K562 (cell line): ENCODE measurements at regions not wholly inside any gene's neighbourhood (a gene's known extent, or its start where the extent isn't known, plus 50 kb on each side); places are given as distances from the start of the nearest gene placed in this dataset.

ENCODE experiments used
- ATAC-seq: fragments of 200-7000 bp; cut with Tn5 transposase; 3 replicates; pipeline ENCODE4 v1.9.1; 2020; ENCODE audit warnings: moderate library complexity
- BruUV-seq: library from RNA; stranded (reverse); fragments of 400-500 nt; replicated peaks from 2 replicates; lab custom pipeline; 2021; lab: Mats Ljungman, UMichigan
- CTCF ChIA-PET: fragments of 300-600 bp; formaldehyde crosslinking; extraction: SDS; loops from one replicate; lab custom pipeline; 2021; ENCODE audit warnings: low intra/inter-chr PET ratio; lab: Yijun Ruan, JAX
- POLR2A ChIA-PET: fragments of 300-600, 350-650 bp; sonication (Branson Sonifier 250); formaldehyde crosslinking; extraction: SDS; loops from one replicate; lab custom pipeline; 2021; ENCODE audit warnings: antibody characterized with exemption, inconsistent platforms; lab: Yijun Ruan, JAX
- DNase-seq, 4 experiments: peaks; one replicate each; pipeline versions ENCODE4 v3.0.0 to v3.0.0-alpha.2; 2011 to 2018; ENCODE audit warnings: low spot score in 3 of 4, mixed read lengths in 3 of 4; ENCODE audit errors: extremely low read depth in 1 of 4
- FAIRE-seq: peaks from 2 replicates; lab custom pipeline; 2011; peaks lifted over from hg19 to GRCh38; lab: Jason Lieb, UNC
- H2AFZ ChIP-seq: 2 replicates; pipeline ENCODE4 v1.6.0; 2011; ENCODE audit warnings: low read depth, low read length, control low read depth, inconsistent platforms
- H3K27ac ChIP-seq: fragments of 200-600 bp; 3 replicates; pipeline ENCODE4 v1.8.0; 2011; ENCODE audit warnings: low read depth, mild to moderate bottlenecking, control low read depth, inconsistent platforms, low read length, moderate library complexity, mixed read lengths; ENCODE audit errors: extremely low read depth
- H3K27me3 ChIP-seq, 2 experiments: fragments of 300-600 bp in 1 of 2; 2 replicates in 1 of 2; 3 replicates in 1 of 2; pipeline versions ENCODE4 v1.6.0 to v1.8.0; 2011; ENCODE audit warnings: inconsistent platforms in 2 of 2, low read length in 2 of 2, mild to moderate bottlenecking in 1 of 2, mixed read lengths in 1 of 2, moderate library complexity in 1 of 2; ENCODE audit not compliant: control insufficient read depth in 2 of 2, insufficient read depth in 2 of 2
- H3K36me3 ChIP-seq: fragments of 300-600 bp; 3 replicates; pipeline ENCODE4 v1.8.0; 2011; ENCODE audit warnings: mild to moderate bottlenecking, low read length, inconsistent platforms; ENCODE audit not compliant: control insufficient read depth, insufficient read depth
- H3K4me1 ChIP-seq, 2 experiments: fragments of 200-600 bp in 1 of 2; replicated peaks in 1 of 2; 2 replicates in 1 of 2; 3 replicates in 1 of 2; pipeline versions ENCODE4 v1.5.1 to v1.8.0; 2011; ENCODE audit warnings: inconsistent platforms in 2 of 2, low read length in 2 of 2, mild to moderate bottlenecking in 1 of 2, mixed read lengths in 1 of 2, moderate library complexity in 1 of 2; ENCODE audit not compliant: control insufficient read depth in 2 of 2, insufficient read depth in 2 of 2
- H3K4me2 ChIP-seq: 2 replicates; pipeline ENCODE4 v1.6.1; 2011; ENCODE audit warnings: low read length, control low read depth, inconsistent platforms, mixed read lengths; ENCODE audit not compliant: insufficient read depth
- H3K4me3 ChIP-seq: fragments of 200-600 bp; sonication (generic), shearing (Covaris generic); 2 replicates; pipeline ENCODE4 v1.5.1; 2016; ENCODE audit warnings: control low read depth, inconsistent platforms
- H3K79me2 ChIP-seq: fragments of 200-600 bp; 3 replicates; pipeline ENCODE4 v1.8.0; 2011; ENCODE audit warnings: low read length, inconsistent platforms; ENCODE audit not compliant: control insufficient read depth, insufficient read depth
- H3K9ac ChIP-seq, 2 experiments: 2 replicates each; pipeline versions ENCODE4 v1.6.0 to v1.6.1; 2011; ENCODE audit warnings: low read depth in 2 of 2, low read length in 2 of 2, control low read depth in 1 of 2, inconsistent platforms in 1 of 2, mild to moderate bottlenecking in 1 of 2, mixed read lengths in 1 of 2; ENCODE audit not compliant: insufficient read depth in 1 of 2
- H3K9me1 ChIP-seq: one replicate; pipeline ENCODE4 v1.6.0; 2011; ENCODE audit warnings: inconsistent platforms, mild to moderate bottlenecking, low read length, moderate library complexity; ENCODE audit not compliant: control insufficient read depth, insufficient read depth
- H3K9me3 ChIP-seq: replicated peaks from 2 replicates; pipeline ENCODE4 v1.5.1; 2011; ENCODE audit warnings: low read depth, low read length, inconsistent platforms; ENCODE audit not compliant: control insufficient read depth, insufficient read depth
- H4K20me1 ChIP-seq: replicated peaks from 2 replicates; pipeline ENCODE4 v1.6.1; 2011; ENCODE audit warnings: low read length, inconsistent platforms, mixed read lengths; ENCODE audit not compliant: control insufficient read depth, insufficient read depth
- CREB3 ChIP-seq: fragments of 450-650 bp; conservative IDR thresholded peaks from 2 replicates; pipeline ENCODE4 v1.6.1; 2016; ENCODE audit warnings: missing genetic modification characterization, low read depth, mild to moderate bottlenecking, missing compliant biosample characterization, moderate library complexity
- DACH1 ChIP-seq: fragments of 450-650 bp; IDR thresholded peaks from 2 replicates; pipeline ENCODE4 v1.6.1; 2018; ENCODE audit not compliant: partially characterized antibody
- ERF ChIP-seq: fragments of 450-650 bp; formaldehyde crosslinking; IDR thresholded peaks from 2 replicates; pipeline ENCODE4 v1.4.0; 2020; ENCODE audit warnings: mild to moderate bottlenecking, mixed read lengths
- EZH2 ChIP-seq: IDR thresholded peaks from 2 replicates; pipeline ENCODE4 v1.6.1; 2012; ENCODE audit warnings: low read depth, mild to moderate bottlenecking, inconsistent platforms, low read length, borderline replicate concordance
- MXI1 ChIP-seq: IDR thresholded peaks from 2 replicates; pipeline ENCODE4 v1.6.1; 2011; ENCODE audit warnings: low read depth, mild to moderate bottlenecking, improper control_type of control experiment, low read length
- MYNN ChIP-seq, 2 experiments: sonication (generic); formaldehyde crosslinking in 1 of 2; IDR thresholded peaks; 2 replicates each; pipeline versions ENCODE4 v1.5.0 to v1.6.1; 2016 to 2020; ENCODE audit warnings: antibody characterized with exemption in 1 of 2, missing genetic modification reagents in 1 of 2
- SRF ChIP-seq, 2 experiments: fragments of 250-450, 450-650 bp in 1 of 2; sonication (Bioruptor Pico) in 1 of 2; sonication (generic) in 1 of 2; formaldehyde crosslinking; IDR thresholded peaks; 2 replicates each; pipeline versions ENCODE4 v1.5.0 to v1.5.1; 2020 to 2022; ENCODE audit warnings: mild to moderate bottlenecking in 1 of 2, missing genetic modification reagents in 1 of 2
- ZNF212 ChIP-seq: fragments of 450-650 bp; formaldehyde crosslinking; IDR thresholded peaks from 2 replicates; pipeline ENCODE4 v1.4.0; 2020; ENCODE audit warnings: mild to moderate bottlenecking
- ZNF830 ChIP-seq: fragments of 250-450 bp; sonication (Bioruptor Pico); IDR thresholded peaks from 2 replicates; pipeline ENCODE4 v1.5.0; 2021; ENCODE audit warnings: mild to moderate bottlenecking
- WGBS: fragments of 100-300 bp; shearing (Covaris generic); methylation state at CpG from one replicate; pipeline ENCODE4 v1.1.6; 2016; ENCODE audit warnings: low coverage, mixed read lengths; ENCODE audit not compliant: insufficient coverage; ENCODE audit errors: missing lambda C conversion rate; 5-methylcytosine and 5-hydroxymethylcytosine counted together
- in situ Hi-C: fragments of 300-500 bp; cut with MboI; formaldehyde crosslinking; loops from 4 replicates; pipeline ENCODE4 v1.15.0; 2018; ENCODE audit warnings: inconsistent platforms, mixed read lengths
- intact Hi-C: fragments of 100-400 bp; cut with micrococcal nuclease; formaldehyde crosslinking; loops from 2 replicates; pipeline ENCODE4 v1.14.2; 2022
- TF ChIP-seq, protein P1 (sequence below): fragments of 250-450 bp; sonication (Bioruptor Pico); IDR thresholded peaks from 2 replicates; pipeline ENCODE4 v1.6.1; 2021; ENCODE audit warnings: mild to moderate bottlenecking
- TF ChIP-seq, protein P2 (sequence below): fragments of 200-600 bp; sonication (generic); IDR thresholded peaks from one replicate; pipeline ENCODE4 v1.6.1; 2012; ENCODE audit warnings: mild to moderate bottlenecking, low read depth, low read length, inconsistent platforms

GRCh38 chr9:129542741-129543140 lies 78.2 kb downstream of the C9orf50 start:
- H3K9me1 ChIP-seq, result no peaks in the 10 kb centered on the region
- no peak for FAIRE-seq
- CTCF ChIA-PET, result no interaction called here
- H3K27me3 ChIP-seq, result peaks cover 8 to 18% of the 10 kb centered on the region in 2 experiments; a peak in 3 of 5 replicates
- H3K9me3 ChIP-seq, result peaks cover 6% of the 10 kb centered on the region; the same call in 1 of the 2 replicates
- no peak overlapping the region for H3K27ac ChIP-seq
- H3K9ac ChIP-seq, result no peak overlapping the region
- POLR2A ChIA-PET, result no interaction called here
- peaks cover 0 to 3% of the 10 kb centered on the region in 2 experiments; a peak in 2 of 5 replicates for H3K4me1 ChIP-seq
- no peaks in the 10 kb centered on the region for H3K79me2 ChIP-seq
- H4K20me1 ChIP-seq, result no peaks in the 10 kb centered on the region
- intact Hi-C loops (no loop called here), in situ Hi-C loops (no loop called here)
- no TSS peak for BruUV-seq
- H2AFZ ChIP-seq, result no peak overlapping the region
- DNase-seq, result no peak
- no peak for ATAC-seq
- 9% methylated on average over 4 of the region's 4 CpGs for WGBS
- no peak overlapping the region for H3K4me3 ChIP-seq
- H3K4me2 ChIP-seq, result no peak overlapping the region
- H3K36me3 ChIP-seq, result no peaks in the 10 kb centered on the region
- TF ChIP-seq ZNF830 (CRISPR knock-in tag) (no peak), DACH1 (no peak), SRF (CRISPR knock-in tag; IDR thresholded peaks at IDR 0.05) (no peak), ZNF212 (CRISPR knock-in tag) (no peak), EZH2 (no peak), ERF (CRISPR knock-in tag) (no peak), CREB3 (tag) (no peak), MYNN (IDR thresholded peaks at IDR 0.05) (no peak), MYNN (CRISPR knock-in tag; IDR thresholded peaks at IDR 0.05) (no peak), MXI1 (no peak)
- TF ChIP-seq, protein P1, sequence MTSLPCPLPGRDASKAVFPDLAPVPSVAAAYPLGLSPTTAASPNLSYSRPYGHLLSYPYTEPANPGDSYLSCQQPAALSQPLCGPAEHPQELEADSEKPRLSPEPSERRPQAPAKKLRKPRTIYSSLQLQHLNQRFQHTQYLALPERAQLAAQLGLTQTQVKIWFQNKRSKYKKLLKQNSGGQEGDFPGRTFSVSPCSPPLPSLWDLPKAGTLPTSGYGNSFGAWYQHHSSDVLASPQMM (CRISPR knock-in tag), result no peak
- TF ChIP-seq, protein P2, sequence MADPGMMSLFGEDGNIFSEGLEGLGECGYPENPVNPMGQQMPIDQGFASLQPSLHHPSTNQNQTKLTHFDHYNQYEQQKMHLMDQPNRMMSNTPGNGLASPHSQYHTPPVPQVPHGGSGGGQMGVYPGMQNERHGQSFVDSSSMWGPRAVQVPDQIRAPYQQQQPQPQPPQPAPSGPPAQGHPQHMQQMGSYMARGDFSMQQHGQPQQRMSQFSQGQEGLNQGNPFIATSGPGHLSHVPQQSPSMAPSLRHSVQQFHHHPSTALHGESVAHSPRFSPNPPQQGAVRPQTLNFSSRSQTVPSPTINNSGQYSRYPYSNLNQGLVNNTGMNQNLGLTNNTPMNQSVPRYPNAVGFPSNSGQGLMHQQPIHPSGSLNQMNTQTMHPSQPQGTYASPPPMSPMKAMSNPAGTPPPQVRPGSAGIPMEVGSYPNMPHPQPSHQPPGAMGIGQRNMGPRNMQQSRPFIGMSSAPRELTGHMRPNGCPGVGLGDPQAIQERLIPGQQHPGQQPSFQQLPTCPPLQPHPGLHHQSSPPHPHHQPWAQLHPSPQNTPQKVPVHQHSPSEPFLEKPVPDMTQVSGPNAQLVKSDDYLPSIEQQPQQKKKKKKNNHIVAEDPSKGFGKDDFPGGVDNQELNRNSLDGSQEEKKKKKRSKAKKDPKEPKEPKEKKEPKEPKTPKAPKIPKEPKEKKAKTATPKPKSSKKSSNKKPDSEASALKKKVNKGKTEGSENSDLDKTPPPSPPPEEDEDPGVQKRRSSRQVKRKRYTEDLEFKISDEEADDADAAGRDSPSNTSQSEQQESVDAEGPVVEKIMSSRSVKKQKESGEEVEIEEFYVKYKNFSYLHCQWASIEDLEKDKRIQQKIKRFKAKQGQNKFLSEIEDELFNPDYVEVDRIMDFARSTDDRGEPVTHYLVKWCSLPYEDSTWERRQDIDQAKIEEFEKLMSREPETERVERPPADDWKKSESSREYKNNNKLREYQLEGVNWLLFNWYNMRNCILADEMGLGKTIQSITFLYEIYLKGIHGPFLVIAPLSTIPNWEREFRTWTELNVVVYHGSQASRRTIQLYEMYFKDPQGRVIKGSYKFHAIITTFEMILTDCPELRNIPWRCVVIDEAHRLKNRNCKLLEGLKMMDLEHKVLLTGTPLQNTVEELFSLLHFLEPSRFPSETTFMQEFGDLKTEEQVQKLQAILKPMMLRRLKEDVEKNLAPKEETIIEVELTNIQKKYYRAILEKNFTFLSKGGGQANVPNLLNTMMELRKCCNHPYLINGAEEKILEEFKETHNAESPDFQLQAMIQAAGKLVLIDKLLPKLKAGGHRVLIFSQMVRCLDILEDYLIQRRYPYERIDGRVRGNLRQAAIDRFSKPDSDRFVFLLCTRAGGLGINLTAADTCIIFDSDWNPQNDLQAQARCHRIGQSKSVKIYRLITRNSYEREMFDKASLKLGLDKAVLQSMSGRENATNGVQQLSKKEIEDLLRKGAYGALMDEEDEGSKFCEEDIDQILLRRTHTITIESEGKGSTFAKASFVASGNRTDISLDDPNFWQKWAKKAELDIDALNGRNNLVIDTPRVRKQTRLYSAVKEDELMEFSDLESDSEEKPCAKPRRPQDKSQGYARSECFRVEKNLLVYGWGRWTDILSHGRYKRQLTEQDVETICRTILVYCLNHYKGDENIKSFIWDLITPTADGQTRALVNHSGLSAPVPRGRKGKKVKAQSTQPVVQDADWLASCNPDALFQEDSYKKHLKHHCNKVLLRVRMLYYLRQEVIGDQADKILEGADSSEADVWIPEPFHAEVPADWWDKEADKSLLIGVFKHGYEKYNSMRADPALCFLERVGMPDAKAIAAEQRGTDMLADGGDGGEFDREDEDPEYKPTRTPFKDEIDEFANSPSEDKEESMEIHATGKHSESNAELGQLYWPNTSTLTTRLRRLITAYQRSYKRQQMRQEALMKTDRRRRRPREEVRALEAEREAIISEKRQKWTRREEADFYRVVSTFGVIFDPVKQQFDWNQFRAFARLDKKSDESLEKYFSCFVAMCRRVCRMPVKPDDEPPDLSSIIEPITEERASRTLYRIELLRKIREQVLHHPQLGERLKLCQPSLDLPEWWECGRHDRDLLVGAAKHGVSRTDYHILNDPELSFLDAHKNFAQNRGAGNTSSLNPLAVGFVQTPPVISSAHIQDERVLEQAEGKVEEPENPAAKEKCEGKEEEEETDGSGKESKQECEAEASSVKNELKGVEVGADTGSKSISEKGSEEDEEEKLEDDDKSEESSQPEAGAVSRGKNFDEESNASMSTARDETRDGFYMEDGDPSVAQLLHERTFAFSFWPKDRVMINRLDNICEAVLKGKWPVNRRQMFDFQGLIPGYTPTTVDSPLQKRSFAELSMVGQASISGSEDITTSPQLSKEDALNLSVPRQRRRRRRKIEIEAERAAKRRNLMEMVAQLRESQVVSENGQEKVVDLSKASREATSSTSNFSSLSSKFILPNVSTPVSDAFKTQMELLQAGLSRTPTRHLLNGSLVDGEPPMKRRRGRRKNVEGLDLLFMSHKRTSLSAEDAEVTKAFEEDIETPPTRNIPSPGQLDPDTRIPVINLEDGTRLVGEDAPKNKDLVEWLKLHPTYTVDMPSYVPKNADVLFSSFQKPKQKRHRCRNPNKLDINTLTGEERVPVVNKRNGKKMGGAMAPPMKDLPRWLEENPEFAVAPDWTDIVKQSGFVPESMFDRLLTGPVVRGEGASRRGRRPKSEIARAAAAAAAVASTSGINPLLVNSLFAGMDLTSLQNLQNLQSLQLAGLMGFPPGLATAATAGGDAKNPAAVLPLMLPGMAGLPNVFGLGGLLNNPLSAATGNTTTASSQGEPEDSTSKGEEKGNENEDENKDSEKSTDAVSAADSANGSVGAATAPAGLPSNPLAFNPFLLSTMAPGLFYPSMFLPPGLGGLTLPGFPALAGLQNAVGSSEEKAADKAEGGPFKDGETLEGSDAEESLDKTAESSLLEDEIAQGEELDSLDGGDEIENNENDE, result no peak
